AML-193 (cell line): ENCODE measurements at regions not wholly inside any gene's neighbourhood (a gene's known extent, or its start where the extent isn't known, plus 50 kb on each side); places are given as distances from the start of the nearest gene placed in this dataset.
"Not testable (repeated sequence)": the region's sequence is repeated elsewhere in the genome, so short reads cannot be mapped to it uniquely, and the experiment has no call there.

ENCODE experiments used
- DNase-seq, 2 experiments: peaks; one replicate each; lab custom pipeline; 2025; lab: John Stamatoyannopoulos, UW

GRCh38 chr1:30000266-30000665 is 723.1 kb downstream of the MATN1 start:
- no peak for DNase-seq

GRCh38 chr1:29999595-29999994 is 723.8 kb downstream of the MATN1 start:
- no peak for DNase-seq

- no peak for DNase-seq
These were observed 724.7 kb downstream of the MATN1 start for GRCh38 chr1:29998686-29999085.

GRCh38 chr1:29997818-29998217 is 725.6 kb downstream of the MATN1 start:
- DNase-seq = not testable (repeated sequence)

GRCh38 chr1:29993950-29994349 is 729.4 kb downstream of the MATN1 start:
- no peak for DNase-seq

- no peak for DNase-seq
These were observed 731.6 kb downstream of the MATN1 start for GRCh38 chr1:29991815-29992214.

- DNase-seq = no peak
These were observed 732.4 kb downstream of the MATN1 start for GRCh38 chr1:29991025-29991424.

- no peak for DNase-seq
These were observed 733.1 kb downstream of the MATN1 start for GRCh38 chr1:29990304-29990703.

GRCh38 chr1:29986986-29987385 is 736.4 kb downstream of the MATN1 start:
- no peak for DNase-seq

- no peak for DNase-seq
These were observed 737.8 kb downstream of the MATN1 start for GRCh38 chr1:29985606-29985945.

- DNase-seq = no peak
These were observed 738.4 kb downstream of the MATN1 start for GRCh38 chr1:29984862-29985605.

- DNase-seq = no peak
These were observed 739.1 kb downstream of the MATN1 start for GRCh38 chr1:29984166-29984861.

- no peak for DNase-seq
These were observed 740.1 kb downstream of the MATN1 start for GRCh38 chr1:29983321-29983720.

GRCh38 chr1:29981586-29982239 is 741.7 kb downstream of the MATN1 start:
- no peak for DNase-seq

GRCh38 chr1:29977550-29977949 is 741.2 kb downstream of the PTPRU start:
- DNase-seq = no peak

- no peak for DNase-seq
These were observed 738.8 kb downstream of the PTPRU start for GRCh38 chr1:29975036-29975694.

GRCh38 chr1:29974316-29974724 is 738.0 kb downstream of the PTPRU start:
- DNase-seq = no peak

- DNase-seq = no peak
These were observed 737.1 kb downstream of the PTPRU start for GRCh38 chr1:29973406-29973805.

GRCh38 chr1:29972421-29973053 is 736.2 kb downstream of the PTPRU start:
- no peak for DNase-seq

GRCh38 chr1:29971703-29972102 is 735.4 kb downstream of the PTPRU start:
- no peak for DNase-seq

- DNase-seq = no peak
These were observed 734.5 kb downstream of the PTPRU start for GRCh38 chr1:29970747-29971325.

GRCh38 chr1:29969576-29969975 is 733.3 kb downstream of the PTPRU start:
- DNase-seq = no peak
